ENCODE measurements at regions not wholly inside any gene's neighbourhood (a gene's known extent, or its start where the extent isn't known, plus 50 kb on each side); places are given as distances from the start of the nearest gene placed in this dataset.

- no CpG with 5 or more reads among the region's 2 CpGs for WGBS (ENCODE audit: insufficient coverage)
- H3K27ac ChIP-seq (ENCODE audit: insufficient read depth in 1 of 2, low read depth in 1 of 2, low read length in 2 of 2, poor library complexity in 1 of 2, severe bottlenecking in 2 of 2) = no peak overlapping the region
- H3K4me1 ChIP-seq (ENCODE audit: control extremely low read depth in 1 of 4, control insufficient read depth in 4 of 4, insufficient read depth in 4 of 4, low read length in 3 of 4) = peaks cover 0 to 20% (median 8%) of the 10 kb centered on the region in 4 experiments
- ChIA-PET CTCF (no interaction called here), POLR2A (no interaction called here)
- no peaks in the 10 kb centered on the region for H3K27me3 ChIP-seq (replicated peaks in 2 of 5; ENCODE audit: control insufficient read depth in 4 of 5, insufficient read depth in 5 of 5, low read length in 4 of 5)
- H3K4me3 ChIP-seq (ENCODE audit: control insufficient read depth in 1 of 7, extremely low read depth in 1 of 7, insufficient read depth in 4 of 7, low read depth in 2 of 7, low read length in 6 of 7) = no peak overlapping the region
- no peaks in the 10 kb centered on the region for H3K36me3 ChIP-seq (ENCODE audit: control insufficient read depth in 4 of 4, insufficient read depth in 4 of 4, low read length in 3 of 4)
- peak in 2 of 3 donors; percentile 8 to 10 for DNase-seq
- H3K9me3 ChIP-seq (ENCODE audit: control extremely low read depth in 1 of 5, control insufficient read depth in 4 of 5, insufficient read depth in 2 of 5, low read depth in 1 of 5, low read length in 4 of 5) = no peaks in the 10 kb centered on the region
These were observed 807.9 kb upstream of the MBL2 start for GRCh38 chr10:53580465-53580864.

DNA sequence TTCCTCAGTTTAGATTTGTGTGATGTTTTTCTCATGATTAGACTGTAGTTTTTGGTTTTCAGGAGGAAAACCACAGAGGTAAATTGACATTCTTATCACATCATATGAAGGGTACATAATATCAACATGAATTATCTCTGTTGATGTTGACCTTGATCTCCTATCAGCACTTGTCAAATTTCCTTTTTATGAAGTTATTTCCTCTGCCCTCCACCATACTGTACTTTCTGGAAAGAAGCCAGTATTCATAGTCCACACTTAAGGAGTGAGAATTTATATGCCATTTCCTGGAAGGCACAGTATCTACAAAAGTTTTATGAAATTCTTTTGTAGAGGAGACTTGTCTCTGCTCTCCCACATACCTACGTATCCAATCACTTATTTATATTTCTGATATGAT, 807.2 kb upstream of the MBL2 start:
- Histone ChIP-seq H3K27ac (ENCODE audit: insufficient read depth in 1 of 2, low read depth in 1 of 2, low read length in 2 of 2, poor library complexity in 1 of 2, severe bottlenecking in 2 of 2) (no peak overlapping the region), H3K4me3 (ENCODE audit: control insufficient read depth in 1 of 7, extremely low read depth in 1 of 7, insufficient read depth in 4 of 7, low read depth in 2 of 7, low read length in 6 of 7) (no peak overlapping the region), H3K27me3 (replicated peaks in 2 of 5; ENCODE audit: control insufficient read depth in 4 of 5, insufficient read depth in 5 of 5, low read length in 4 of 5) (no peaks in the 10 kb centered on the region), H3K36me3 (ENCODE audit: control insufficient read depth in 4 of 4, insufficient read depth in 4 of 4, low read length in 3 of 4) (no peaks in the 10 kb centered on the region), H3K4me1 (ENCODE audit: control extremely low read depth in 1 of 4, control insufficient read depth in 4 of 4, insufficient read depth in 4 of 4, low read length in 3 of 4) (peaks cover 0 to 20% (median 8%) of the 10 kb centered on the region in 4 experiments), H3K9me3 (ENCODE audit: control extremely low read depth in 1 of 5, control insufficient read depth in 4 of 5, insufficient read depth in 2 of 5, low read depth in 1 of 5, low read length in 4 of 5) (no peaks in the 10 kb centered on the region)
- ChIA-PET POLR2A (no interaction called here), CTCF (no interaction called here)
- peak; percentile 13 to 25 (median 24) for DNase-seq
- no CpG with 5 or more reads among the region's 1 CpG for WGBS (ENCODE audit: insufficient coverage)

GRCh38 chr10:53574024-53574423, 801.4 kb upstream of the MBL2 start:
- POLR2A ChIA-PET = no interaction called here
- no peak for DNase-seq
- peaks cover 0 to 6% (median 0%) of the 10 kb centered on the region in 4 experiments for H3K4me1 ChIP-seq (ENCODE audit: control extremely low read depth in 1 of 4, control insufficient read depth in 4 of 4, insufficient read depth in 4 of 4, low read length in 3 of 4)
- no CpG with 5 or more reads among the region's 3 CpGs for WGBS (ENCODE audit: insufficient coverage)
- no peaks in the 10 kb centered on the region for H3K9me3 ChIP-seq (ENCODE audit: control extremely low read depth in 1 of 5, control insufficient read depth in 4 of 5, insufficient read depth in 2 of 5, low read depth in 1 of 5, low read length in 4 of 5)
- no peak overlapping the region for H3K4me3 ChIP-seq (ENCODE audit: control insufficient read depth in 1 of 7, extremely low read depth in 1 of 7, insufficient read depth in 4 of 7, low read depth in 2 of 7, low read length in 6 of 7)
- CTCF ChIA-PET = no interaction called here
- H3K36me3 ChIP-seq (ENCODE audit: control insufficient read depth in 4 of 4, insufficient read depth in 4 of 4, low read length in 3 of 4) = no peaks in the 10 kb centered on the region
- H3K27ac ChIP-seq (ENCODE audit: insufficient read depth in 1 of 2, low read depth in 1 of 2, low read length in 2 of 2, poor library complexity in 1 of 2, severe bottlenecking in 2 of 2) = no peak overlapping the region
- H3K27me3 ChIP-seq (replicated peaks in 2 of 5; ENCODE audit: control insufficient read depth in 4 of 5, insufficient read depth in 5 of 5, low read length in 4 of 5) = no peaks in the 10 kb centered on the region

GRCh38 chr10:53573498-53573897, 800.9 kb upstream of the MBL2 start:
- Histone ChIP-seq H3K36me3 (ENCODE audit: control insufficient read depth in 4 of 4, insufficient read depth in 4 of 4, low read length in 3 of 4) (no peaks in the 10 kb centered on the region), H3K27me3 (replicated peaks in 2 of 5; ENCODE audit: control insufficient read depth in 4 of 5, insufficient read depth in 5 of 5, low read length in 4 of 5) (no peaks in the 10 kb centered on the region), H3K9me3 (ENCODE audit: control extremely low read depth in 1 of 5, control insufficient read depth in 4 of 5, insufficient read depth in 2 of 5, low read depth in 1 of 5, low read length in 4 of 5) (no peaks in the 10 kb centered on the region), H3K27ac (ENCODE audit: insufficient read depth in 1 of 2, low read depth in 1 of 2, low read length in 2 of 2, poor library complexity in 1 of 2, severe bottlenecking in 2 of 2) (no peak overlapping the region), H3K4me1 (ENCODE audit: control extremely low read depth in 1 of 4, control insufficient read depth in 4 of 4, insufficient read depth in 4 of 4, low read length in 3 of 4) (peaks cover 0 to 6% (median 0%) of the 10 kb centered on the region in 4 experiments), H3K4me3 (ENCODE audit: control insufficient read depth in 1 of 7, extremely low read depth in 1 of 7, insufficient read depth in 4 of 7, low read depth in 2 of 7, low read length in 6 of 7) (no peak overlapping the region)
- ChIA-PET POLR2A (no interaction called here), CTCF (no interaction called here)
- no peak for DNase-seq

- Histone ChIP-seq H3K36me3 (ENCODE audit: control insufficient read depth in 4 of 4, insufficient read depth in 4 of 4, low read length in 3 of 4) (no peaks in the 10 kb centered on the region), H3K4me3 (ENCODE audit: control insufficient read depth in 1 of 7, extremely low read depth in 1 of 7, insufficient read depth in 4 of 7, low read depth in 2 of 7, low read length in 6 of 7) (no peak overlapping the region), H3K4me1 (ENCODE audit: control extremely low read depth in 1 of 4, control insufficient read depth in 4 of 4, insufficient read depth in 4 of 4, low read length in 3 of 4) (no peaks in the 10 kb centered on the region), H3K27ac (ENCODE audit: insufficient read depth in 1 of 2, low read depth in 1 of 2, low read length in 2 of 2, poor library complexity in 1 of 2, severe bottlenecking in 2 of 2) (no peak overlapping the region), H3K27me3 (replicated peaks in 2 of 5; ENCODE audit: control insufficient read depth in 4 of 5, insufficient read depth in 5 of 5, low read length in 4 of 5) (no peaks in the 10 kb centered on the region), H3K9me3 (ENCODE audit: control extremely low read depth in 1 of 5, control insufficient read depth in 4 of 5, insufficient read depth in 2 of 5, low read depth in 1 of 5, low read length in 4 of 5) (no peaks in the 10 kb centered on the region)
- WGBS (ENCODE audit: insufficient coverage) = no CpG with 5 or more reads among the region's 1 CpG
- ChIA-PET CTCF (no interaction called here), POLR2A (no interaction called here)
- no peak for DNase-seq
These were observed 800.2 kb upstream of the MBL2 start for GRCh38 chr10:53572799-53573198.

GRCh38 chr10:53570221-53570620, 797.6 kb upstream of the MBL2 start:
- ChIA-PET POLR2A (no interaction called here), CTCF (no interaction called here)
- H3K27ac ChIP-seq (ENCODE audit: insufficient read depth in 1 of 2, low read depth in 1 of 2, low read length in 2 of 2, poor library complexity in 1 of 2, severe bottlenecking in 2 of 2) = no peak overlapping the region
- no peaks in the 10 kb centered on the region for H3K27me3 ChIP-seq (replicated peaks in 2 of 5; ENCODE audit: control insufficient read depth in 4 of 5, insufficient read depth in 5 of 5, low read length in 4 of 5)
- H3K4me1 ChIP-seq (ENCODE audit: control extremely low read depth in 1 of 4, control insufficient read depth in 4 of 4, insufficient read depth in 4 of 4, low read length in 3 of 4) = no peaks in the 10 kb centered on the region
- DNase-seq = no peak
- no peaks in the 10 kb centered on the region for H3K36me3 ChIP-seq (ENCODE audit: control insufficient read depth in 4 of 4, insufficient read depth in 4 of 4, low read length in 3 of 4)
- H3K4me3 ChIP-seq (ENCODE audit: control insufficient read depth in 1 of 7, extremely low read depth in 1 of 7, insufficient read depth in 4 of 7, low read depth in 2 of 7, low read length in 6 of 7) = no peak overlapping the region
- H3K9me3 ChIP-seq (ENCODE audit: control extremely low read depth in 1 of 5, control insufficient read depth in 4 of 5, insufficient read depth in 2 of 5, low read depth in 1 of 5, low read length in 4 of 5) = no peaks in the 10 kb centered on the region

DNA sequence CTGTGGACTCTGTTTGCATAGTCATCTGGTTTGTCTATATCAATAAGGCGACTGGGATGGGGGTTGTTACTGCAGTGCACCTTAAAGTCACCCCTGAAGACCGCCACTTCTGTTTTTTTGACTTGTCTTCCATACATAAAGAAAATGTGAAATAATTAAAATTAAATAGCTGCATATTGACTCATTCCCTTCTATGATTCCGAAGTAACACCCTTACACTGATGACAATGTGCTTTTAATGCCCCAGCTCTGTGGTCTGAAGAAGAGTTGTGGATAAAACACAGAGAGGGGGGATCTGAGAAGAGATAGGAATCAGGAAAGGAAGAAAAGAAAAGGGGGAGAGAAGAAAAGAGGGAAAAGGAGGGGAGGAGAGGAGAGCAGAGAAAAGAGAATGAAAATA, 796.9 kb upstream of the MBL2 start:
- H3K36me3 ChIP-seq (ENCODE audit: control insufficient read depth in 4 of 4, insufficient read depth in 4 of 4, low read length in 3 of 4) = no peaks in the 10 kb centered on the region
- CTCF ChIA-PET = no interaction called here
- no peaks in the 10 kb centered on the region for H3K4me1 ChIP-seq (ENCODE audit: control extremely low read depth in 1 of 4, control insufficient read depth in 4 of 4, insufficient read depth in 4 of 4, low read length in 3 of 4)
- no CpG with 5 or more reads among the region's 3 CpGs for WGBS (ENCODE audit: insufficient coverage)
- POLR2A ChIA-PET = interaction anchor here (0.6 kb wide), 1 partner anchor 371 kb away, joined by 3 read pairs; no protein-coding TSS in a partner anchor
- no peaks in the 10 kb centered on the region for H3K9me3 ChIP-seq (ENCODE audit: control extremely low read depth in 1 of 5, control insufficient read depth in 4 of 5, insufficient read depth in 2 of 5, low read depth in 1 of 5, low read length in 4 of 5)
- no peak for DNase-seq
- H3K4me3 ChIP-seq (ENCODE audit: control insufficient read depth in 1 of 7, extremely low read depth in 1 of 7, insufficient read depth in 4 of 7, low read depth in 2 of 7, low read length in 6 of 7) = no peak overlapping the region
- H3K27me3 ChIP-seq (replicated peaks in 2 of 5; ENCODE audit: control insufficient read depth in 4 of 5, insufficient read depth in 5 of 5, low read length in 4 of 5) = no peaks in the 10 kb centered on the region
- no peak overlapping the region for H3K27ac ChIP-seq (ENCODE audit: insufficient read depth in 1 of 2, low read depth in 1 of 2, low read length in 2 of 2, poor library complexity in 1 of 2, severe bottlenecking in 2 of 2)

- Histone ChIP-seq H3K4me1 (ENCODE audit: control extremely low read depth in 1 of 4, control insufficient read depth in 4 of 4, insufficient read depth in 4 of 4, low read length in 3 of 4) (no peaks in the 10 kb centered on the region), H3K36me3 (ENCODE audit: control insufficient read depth in 4 of 4, insufficient read depth in 4 of 4, low read length in 3 of 4) (no peaks in the 10 kb centered on the region), H3K4me3 (ENCODE audit: control insufficient read depth in 1 of 7, extremely low read depth in 1 of 7, insufficient read depth in 4 of 7, low read depth in 2 of 7, low read length in 6 of 7) (no peak overlapping the region), H3K9me3 (ENCODE audit: control extremely low read depth in 1 of 5, control insufficient read depth in 4 of 5, insufficient read depth in 2 of 5, low read depth in 1 of 5, low read length in 4 of 5) (no peaks in the 10 kb centered on the region), H3K27ac (ENCODE audit: insufficient read depth in 1 of 2, low read depth in 1 of 2, low read length in 2 of 2, poor library complexity in 1 of 2, severe bottlenecking in 2 of 2) (no peak overlapping the region), H3K27me3 (replicated peaks in 2 of 5; ENCODE audit: control insufficient read depth in 4 of 5, insufficient read depth in 5 of 5, low read length in 4 of 5) (no peaks in the 10 kb centered on the region)
- DNase-seq = no peak
- no CpG with 5 or more reads among the region's 1 CpG for WGBS (ENCODE audit: insufficient coverage)
- POLR2A ChIA-PET = no interaction called here
- CTCF ChIA-PET = no interaction called here
These were observed 776.1 kb upstream of the MBL2 start for GRCh38 chr10:53548664-53549063.

Measured in common myeloid progenitor, CD34-positive (primary cell).